GM19467 (cell line): ENCODE measurements at regions not wholly inside any gene's neighbourhood (a gene's known extent, or its start where the extent isn't known, plus 50 kb on each side); places are given as distances from the start of the nearest gene placed in this dataset.
A peak's percentile ranks its signal among the peaks of the same experiment; 100 is the strongest.
"Not testable (repeated sequence)": the region's sequence is repeated elsewhere in the genome, so short reads cannot be mapped to it uniquely, and the experiment has no call there.

Experiments
- ATAC-seq: cut with Tn5 transposase; IDR thresholded peaks from one replicate; pipeline ENCODE4 v1.9.1; 2021; ENCODE audit warnings: mild to moderate bottlenecking, moderate library complexity; ENCODE audit not compliant: unreplicated experiment

DNA sequence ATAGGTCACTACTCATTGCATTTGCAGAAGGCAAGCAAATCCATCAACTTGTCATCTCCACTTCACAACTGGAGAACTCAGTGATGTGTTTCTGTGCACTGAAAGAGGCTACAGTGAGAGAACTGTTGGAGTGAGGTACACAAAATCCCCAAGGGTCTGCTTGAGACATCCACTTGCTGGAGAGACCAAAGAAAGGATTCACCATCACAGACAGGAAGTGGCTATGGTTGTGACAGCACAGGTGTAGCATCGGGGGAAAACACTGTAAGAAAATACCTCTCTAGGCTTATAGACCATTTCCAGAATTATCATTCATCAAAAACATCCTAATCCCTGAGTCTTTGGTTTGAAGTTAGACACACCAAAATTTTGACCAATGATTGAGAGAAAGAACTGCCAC, 201.3 kb upstream of the OR4E1 start:
- ATAC-seq, result no peak

DNA sequence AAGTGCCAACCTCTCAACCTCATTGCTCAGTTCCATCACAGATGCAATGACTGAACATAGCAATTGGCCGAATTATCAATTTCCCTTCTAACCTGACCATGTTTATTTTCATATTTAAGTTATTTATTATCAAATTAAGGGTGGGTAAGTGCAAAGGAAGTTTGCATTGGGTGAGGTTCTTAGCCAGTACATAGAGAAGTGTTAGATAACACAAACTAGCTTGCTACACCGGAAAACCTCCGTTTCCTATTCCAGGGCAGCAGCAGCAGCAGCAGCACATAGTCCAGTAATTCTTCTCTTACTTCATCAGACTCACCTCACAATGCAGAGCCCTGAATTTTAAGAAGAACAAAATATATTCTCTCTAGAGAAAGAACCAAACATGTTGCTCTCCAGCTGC, 200.5 kb upstream of the OR4E1 start:
- ATAC-seq, result no peak

- ATAC-seq, result peak; percentile 74
These were observed 194.9 kb upstream of the OR4E1 start for GRCh38 chr14:21868442-21869046.

DNA sequence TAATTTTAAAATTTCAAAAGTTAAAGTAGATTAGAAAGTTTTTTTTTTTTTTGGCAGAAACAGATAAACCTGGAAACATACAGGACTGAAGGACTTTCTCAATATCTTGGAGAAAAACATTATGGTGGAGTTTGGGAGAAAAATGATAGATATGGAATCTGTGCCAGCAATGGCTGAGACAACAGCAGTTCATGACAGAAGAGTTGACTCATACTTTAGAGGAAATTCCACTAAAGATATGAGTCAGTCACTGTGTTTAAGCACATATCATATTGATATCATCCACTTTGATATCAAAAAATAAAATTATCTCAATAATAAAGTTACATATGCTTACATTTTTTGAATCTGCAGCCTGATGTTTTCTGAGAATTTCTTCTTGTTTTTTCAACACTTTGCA, 193.9 kb upstream of the OR4E1 start:
- no peak for ATAC-seq

DNA sequence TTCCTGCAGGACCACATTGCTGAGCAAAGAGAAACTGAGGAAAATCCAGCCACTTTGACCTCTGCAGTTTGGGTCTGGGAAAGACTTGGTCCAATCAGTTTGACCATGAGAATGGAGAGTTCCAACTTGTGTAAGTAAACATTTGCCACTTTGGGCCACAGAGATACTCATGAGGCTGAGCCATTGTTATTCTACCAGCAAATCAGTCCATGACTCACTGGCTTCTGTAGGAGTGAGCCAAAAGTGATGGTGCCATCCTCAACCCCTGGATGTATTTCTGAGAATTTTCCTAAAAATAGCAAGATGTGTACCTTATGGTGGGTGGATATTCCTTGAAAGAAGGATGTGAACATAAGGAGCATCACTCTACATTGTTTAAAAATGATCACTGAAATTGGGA, 192.9 kb upstream of the OR4E1 start:
- ATAC-seq, result no peak

- no peak for ATAC-seq
These were observed 189.7 kb upstream of the OR4E1 start for GRCh38 chr14:21863289-21863688.

GRCh38 chr14:21861153-21861552, 187.5 kb upstream of the OR4E1 start:
- ATAC-seq, result no peak

DNA sequence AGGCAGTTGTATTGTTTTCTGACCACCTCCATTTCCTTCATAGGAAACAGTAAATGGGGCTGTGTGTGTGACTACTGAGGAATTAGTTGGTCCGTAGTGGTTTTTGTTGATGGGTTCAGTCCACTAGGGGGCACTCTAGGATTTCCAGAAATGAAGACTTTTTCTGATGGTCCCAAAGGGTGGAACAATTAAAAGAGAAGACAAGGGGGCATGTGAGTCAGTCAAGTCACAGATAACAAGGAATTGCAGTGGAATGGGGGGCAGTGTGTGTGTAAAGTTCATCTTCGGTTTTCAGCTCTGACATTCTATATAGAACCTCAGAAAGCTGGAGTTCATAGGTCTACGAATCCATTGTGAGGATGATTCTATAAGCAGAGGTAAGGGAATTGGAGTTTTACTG, 186.6 kb upstream of the OR4E1 start:
- no peak for ATAC-seq

- no peak for ATAC-seq
These were observed 179.2 kb upstream of the OR4E1 start for GRCh38 chr14:21852775-21853174.

- ATAC-seq, result no peak
These were observed 178.5 kb upstream of the OR4E1 start for GRCh38 chr14:21852061-21852664.

GRCh38 chr14:21846902-21847301, 173.3 kb upstream of the OR4E1 start:
- not testable (repeated sequence) for ATAC-seq

DNA sequence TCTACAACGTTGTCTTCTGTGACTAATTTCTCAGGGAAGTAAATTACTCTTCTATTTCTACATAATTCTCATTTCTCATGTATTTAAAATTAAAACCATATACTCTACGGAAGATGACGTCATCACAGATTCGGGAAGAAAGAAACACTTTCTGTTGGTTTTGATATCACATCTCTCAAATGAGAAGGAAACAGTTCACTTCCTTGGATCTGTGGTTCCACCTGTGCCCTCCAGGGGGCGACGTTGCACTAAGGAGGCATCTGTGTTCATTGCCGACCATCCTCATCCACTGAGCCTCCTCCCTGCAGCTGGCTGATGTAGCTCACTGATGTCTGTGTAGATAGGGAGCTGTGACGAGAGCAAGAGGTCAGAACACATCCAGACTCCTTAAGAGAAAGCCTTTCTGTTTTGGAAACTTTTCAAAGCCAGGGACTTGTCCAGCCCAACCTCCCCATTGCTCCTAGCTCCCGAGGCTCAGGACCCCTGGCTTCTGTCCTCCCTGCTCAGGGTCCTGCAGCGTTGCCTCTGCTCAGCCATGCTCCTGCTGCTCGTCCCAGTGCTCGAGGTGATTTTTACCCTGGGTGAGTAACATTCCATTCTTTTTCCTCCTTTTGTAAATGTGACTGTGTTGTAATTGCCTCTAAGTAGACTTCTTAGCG, 172.7 kb upstream of the OR4E1 start:
- ATAC-seq, result no peak

GRCh38 chr14:21840765-21841164, 167.1 kb upstream of the OR4E1 start:
- ATAC-seq, result no peak

- no peak for ATAC-seq
These were observed 160.2 kb upstream of the OR4E1 start for GRCh38 chr14:21833836-21834235.

DNA sequence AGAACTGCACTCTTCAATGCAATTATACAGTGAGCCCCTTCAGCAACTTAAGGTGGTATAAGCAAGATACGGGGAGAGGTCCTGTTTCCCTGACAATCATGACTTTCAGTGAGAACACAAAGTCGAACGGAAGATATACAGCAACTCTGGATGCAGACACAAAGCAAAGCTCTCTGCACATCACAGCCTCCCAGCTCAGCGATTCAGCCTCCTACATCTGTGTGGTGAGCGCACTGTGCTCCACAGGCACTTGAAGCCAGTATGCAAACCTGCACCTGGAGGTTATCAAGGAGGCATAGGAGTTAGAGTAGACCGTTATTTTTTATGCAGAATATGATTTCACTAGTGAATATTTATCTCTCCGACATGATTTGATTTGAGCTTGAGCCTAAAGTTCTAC, 152.2 kb upstream of the OR4E1 start:
- no peak for ATAC-seq

GRCh38 chr14:21825149-21825743, 151.6 kb upstream of the OR4E1 start:
- peak; percentile 70 for ATAC-seq

- ATAC-seq, result no peak
These were observed 148.5 kb upstream of the OR4E1 start for GRCh38 chr14:21822109-21822508.

GRCh38 chr14:21820631-21821030, 147.0 kb upstream of the OR4E1 start:
- ATAC-seq, result no peak

GRCh38 chr14:21819891-21820290, 146.3 kb upstream of the OR4E1 start:
- not testable (repeated sequence) for ATAC-seq

DNA sequence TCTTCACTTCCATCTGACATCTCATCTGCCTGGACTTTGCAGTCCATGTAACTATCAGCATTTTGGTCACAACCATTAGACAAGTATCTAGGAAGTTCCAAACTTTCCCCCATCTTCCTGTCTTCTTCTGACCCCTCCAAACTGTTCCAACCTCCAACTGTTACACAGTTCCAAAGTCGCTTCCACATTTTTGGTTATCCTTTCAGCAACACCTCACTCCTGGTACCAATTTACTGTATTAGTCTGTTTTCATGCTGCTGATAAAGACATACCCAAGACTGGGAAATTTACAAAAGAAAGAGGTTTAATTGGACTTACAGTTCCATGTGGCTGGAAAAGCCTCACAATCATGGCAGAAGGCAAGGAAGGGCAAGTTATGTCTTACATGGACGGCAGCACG, 143.4 kb upstream of the OR4E1 start:
- not testable (repeated sequence) for ATAC-seq

GRCh38 chr14:21807975-21808374, 134.4 kb upstream of the OR4E1 start:
- ATAC-seq, result no peak

DNA sequence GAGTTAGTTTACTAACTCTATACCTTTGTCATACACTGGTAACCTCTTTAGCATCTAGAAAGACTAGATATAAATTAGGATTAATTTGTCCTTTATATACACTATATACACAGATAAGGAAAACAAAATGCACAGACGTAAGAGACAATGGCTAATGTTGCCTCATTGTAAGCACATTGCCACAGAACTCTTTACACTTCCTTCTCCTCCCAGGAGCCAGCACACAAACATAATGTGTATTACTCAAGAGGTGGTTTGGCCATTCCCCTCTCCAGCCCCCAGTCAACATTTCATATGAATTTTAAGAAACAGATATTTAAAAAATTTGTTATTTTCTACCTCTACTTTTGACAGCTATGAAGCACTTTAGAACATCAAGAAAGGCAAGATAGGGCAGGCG, 131.4 kb upstream of the OR4E1 start:
- no peak for ATAC-seq
